HepG2 (cell line): ENCODE measurements at regions not wholly inside any gene's neighbourhood (a gene's known extent, or its start where the extent isn't known, plus 50 kb on each side); places are given as distances from the start of the nearest gene placed in this dataset.

Source experiments
- ATAC-seq: fragments of 200-7000 bp; cut with Tn5 transposase; 3 replicates; pipeline ENCODE4 v1.9.1; 2020; ENCODE audit warnings: mild to moderate bottlenecking, moderate library complexity
- BruUV-seq: library from RNA; stranded (reverse); fragments of 400-500 nt; replicated peaks from 2 replicates; lab custom pipeline; 2021; lab: Mats Ljungman, UMichigan
- CTCF ChIA-PET: fragments of 300-600 bp; formaldehyde crosslinking; extraction: SDS; loops from one replicate; lab custom pipeline; 2021; ENCODE audit warnings: low total read pairs, inconsistent platforms, low intra/inter-chr PET ratio; lab: Yijun Ruan, JAX
- POLR2A ChIA-PET: fragments of 350-600 bp; sonication (Branson Sonifier 250); formaldehyde crosslinking; loops from one replicate; lab custom pipeline; 2020; ENCODE audit warnings: antibody characterized with exemption, inconsistent platforms; lab: Yijun Ruan, JAX
- DNase-seq: peaks from one replicate; pipeline ENCODE4 v3.0.0-alpha.2; 2015; ENCODE audit warnings: low spot score
- FAIRE-seq: peaks from 3 replicates; lab custom pipeline; 2011; peaks lifted over from hg19 to GRCh38; lab: Jason Lieb, UNC
- H2AFZ ChIP-seq: one replicate; pipeline ENCODE4 v1.6.1; 2011; ENCODE audit warnings: low read length, inconsistent platforms
- H3K27ac ChIP-seq: fragments of 300-600 bp; 3 replicates; pipeline ENCODE4 v1.8.0; 2011; ENCODE audit warnings: mixed run types, mild to moderate bottlenecking, mixed read lengths, low read length, inconsistent platforms; ENCODE audit not compliant: insufficient read depth; ENCODE audit errors: extremely low read length
- H3K27me3 ChIP-seq, 2 experiments: fragments of 200-600 bp in 1 of 2; 2 replicates in 1 of 2; 3 replicates in 1 of 2; pipeline versions ENCODE4 v1.6.0 to v1.8.0; 2011; ENCODE audit warnings: low read length in 2 of 2, mild to moderate bottlenecking in 2 of 2, moderate library complexity in 2 of 2, inconsistent platforms in 1 of 2; ENCODE audit not compliant: insufficient read depth in 2 of 2, control insufficient read depth in 1 of 2
- H3K36me3 ChIP-seq, 2 experiments: fragments of 200-600 bp in 1 of 2; replicated peaks in 1 of 2; 2 replicates in 1 of 2; 3 replicates in 1 of 2; pipeline versions ENCODE4 v1.5.1 to v1.8.0; 2011; ENCODE audit warnings: low read length in 2 of 2, inconsistent platforms in 1 of 2; ENCODE audit not compliant: insufficient read depth in 2 of 2, control insufficient read depth in 1 of 2
- H3K4me1 ChIP-seq: 2 replicates; pipeline ENCODE4 v1.5.1; 2012; ENCODE audit warnings: low read length, inconsistent platforms; ENCODE audit not compliant: insufficient read depth
- H3K4me2 ChIP-seq: 2 replicates; pipeline ENCODE4 v1.6.0; 2011; ENCODE audit warnings: low read depth, low read length, inconsistent platforms
- H3K4me3 ChIP-seq, 3 experiments: fragments of 200-600 bp in 1 of 3; sonication (generic), shearing (Covaris generic) in 1 of 3; replicated peaks in 1 of 3; 2 replicates each; pipeline ENCODE4 v1.5.1; 2011 to 2016; ENCODE audit warnings: low read length in 3 of 3, inconsistent platforms in 2 of 3, low read depth in 2 of 3, mild to moderate bottlenecking in 2 of 3, control low read depth in 1 of 3, mixed read lengths in 1 of 3; ENCODE audit not compliant: insufficient read depth in 1 of 3
- H3K79me2 ChIP-seq: one replicate; pipeline ENCODE4 v1.6.1; 2011; ENCODE audit warnings: low read length, inconsistent platforms; ENCODE audit not compliant: insufficient read depth
- H3K9ac ChIP-seq: 2 replicates; pipeline ENCODE4 v1.6.0; 2011; ENCODE audit warnings: mild to moderate bottlenecking, low read depth, low read length, inconsistent platforms; ENCODE audit not compliant: insufficient read depth
- H3K9me3 ChIP-seq: 2 replicates; pipeline ENCODE4 v1.5.1; 2012; ENCODE audit warnings: mild to moderate bottlenecking, low read length
- H4K20me1 ChIP-seq: 2 replicates; pipeline ENCODE4 v1.6.0; 2011; ENCODE audit warnings: inconsistent platforms, mild to moderate bottlenecking, low read length, moderate library complexity; ENCODE audit not compliant: insufficient read depth
- AHR ChIP-seq: IDR thresholded peaks from 2 replicates; pipeline ENCODE4 v1.6.1; 2018; ENCODE audit warnings: missing genetic modification reagents, missing compliant biosample characterization
- MIER3 ChIP-seq: IDR thresholded peaks from 2 replicates; pipeline ENCODE4 v1.6.1; 2016; ENCODE audit warnings: missing compliant biosample characterization, borderline replicate concordance
- TEAD2 ChIP-seq: sonication (generic); formaldehyde crosslinking; IDR thresholded peaks from 2 replicates; pipeline ENCODE4 v1.9.0; 2021; ENCODE audit warnings: missing genetic modification reagents
- WGBS: methylation state at CpG from one replicate; pipeline ENCODE4 v1.1.6; 2017; ENCODE audit warnings: low lambda C conversion rate; 5-methylcytosine and 5-hydroxymethylcytosine counted together
- in situ Hi-C: cut with HindIII; loops from 2 replicates; pipeline ENCODE4 v1.10.0; 2017; ENCODE audit warnings: low pct_unique_long_range_greater_than_20kb; ENCODE audit not compliant: extremely low pct_ligation_motif_present
- intact Hi-C: fragments of 100-400 bp; cut with micrococcal nuclease; formaldehyde crosslinking; loops from one replicate; pipeline ENCODE4 v1.10.0; 2022; ENCODE audit not compliant: unreplicated experiment
- TF ChIP-seq, protein P1 (sequence below): sonication (generic); formaldehyde crosslinking; IDR thresholded peaks from 2 replicates; pipeline ENCODE4 v1.8.1; 2023; ENCODE audit warnings: mild to moderate bottlenecking, missing genetic modification reagents
- TF ChIP-seq, protein P2 (sequence below): IDR thresholded peaks from 2 replicates; pipeline ENCODE4 v1.6.1; 2012; ENCODE audit warnings: low read length, improper control_type of control experiment
- TF ChIP-seq, protein P3 (sequence below): sonication (generic); IDR thresholded peaks from 2 replicates; pipeline ENCODE4 v1.6.1; 2016; ENCODE audit warnings: low read depth, borderline replicate concordance

DNA sequence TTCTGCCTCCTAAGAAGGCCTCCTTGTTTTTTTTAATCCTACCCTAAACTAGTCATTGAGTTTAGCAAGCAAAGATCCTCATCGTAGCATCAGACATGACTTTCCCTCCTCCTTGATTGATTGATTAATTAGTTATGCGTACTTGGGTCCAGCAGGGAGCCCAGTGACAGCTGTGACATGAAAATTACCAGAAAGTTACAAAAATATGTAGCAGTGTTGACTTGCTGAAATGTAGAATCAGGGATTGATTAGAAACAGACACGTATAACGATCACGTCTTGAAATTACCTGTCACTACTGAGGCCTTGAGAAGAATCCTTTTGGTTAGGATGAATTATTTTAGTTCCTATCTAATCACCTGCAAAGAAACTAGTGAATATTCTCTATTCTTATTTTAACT is 167.4 kb upstream of the MPPED2 start:
- CTCF ChIA-PET = no interaction called here
- Histone ChIP-seq H3K79me2 (no peaks in the 10 kb centered on the region), H4K20me1 (no peaks in the 10 kb centered on the region), H3K9ac (no peak overlapping the region), H3K36me3 (no peaks in the 10 kb centered on the region)
- 45% methylated on average over 5 of the region's 5 CpGs for WGBS
- ATAC-seq = no peak
- TF ChIP-seq, protein P1, sequence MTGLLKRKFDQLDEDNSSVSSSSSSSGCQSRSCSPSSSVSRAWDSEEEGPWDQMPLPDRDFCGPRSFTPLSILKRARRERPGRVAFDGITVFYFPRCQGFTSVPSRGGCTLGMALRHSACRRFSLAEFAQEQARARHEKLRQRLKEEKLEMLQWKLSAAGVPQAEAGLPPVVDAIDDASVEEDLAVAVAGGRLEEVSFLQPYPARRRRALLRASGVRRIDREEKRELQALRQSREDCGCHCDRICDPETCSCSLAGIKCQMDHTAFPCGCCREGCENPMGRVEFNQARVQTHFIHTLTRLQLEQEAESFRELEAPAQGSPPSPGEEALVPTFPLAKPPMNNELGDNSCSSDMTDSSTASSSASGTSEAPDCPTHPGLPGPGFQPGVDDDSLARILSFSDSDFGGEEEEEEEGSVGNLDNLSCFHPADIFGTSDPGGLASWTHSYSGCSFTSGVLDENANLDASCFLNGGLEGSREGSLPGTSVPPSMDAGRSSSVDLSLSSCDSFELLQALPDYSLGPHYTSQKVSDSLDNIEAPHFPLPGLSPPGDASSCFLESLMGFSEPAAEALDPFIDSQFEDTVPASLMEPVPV (CRISPR knock-in tag) = no peak
- TF ChIP-seq, all 625 proteins: peak for 0
- Histone ChIP-seq H3K4me3 (no peak overlapping the region), H3K27ac (no peak overlapping the region), H3K4me2 (no peak overlapping the region), H3K9me3 (no peaks in the 10 kb centered on the region), H3K27me3 (no peaks in the 10 kb centered on the region), H2AFZ (no peak overlapping the region), H3K4me1 (no peaks in the 10 kb centered on the region)
- POLR2A ChIA-PET = no interaction called here
- no TSS peak for BruUV-seq
- DNase-seq (no peak), FAIRE-seq (no peak)
- intact Hi-C loops = no loop called here
- in situ Hi-C loops = no loop called here

DNA sequence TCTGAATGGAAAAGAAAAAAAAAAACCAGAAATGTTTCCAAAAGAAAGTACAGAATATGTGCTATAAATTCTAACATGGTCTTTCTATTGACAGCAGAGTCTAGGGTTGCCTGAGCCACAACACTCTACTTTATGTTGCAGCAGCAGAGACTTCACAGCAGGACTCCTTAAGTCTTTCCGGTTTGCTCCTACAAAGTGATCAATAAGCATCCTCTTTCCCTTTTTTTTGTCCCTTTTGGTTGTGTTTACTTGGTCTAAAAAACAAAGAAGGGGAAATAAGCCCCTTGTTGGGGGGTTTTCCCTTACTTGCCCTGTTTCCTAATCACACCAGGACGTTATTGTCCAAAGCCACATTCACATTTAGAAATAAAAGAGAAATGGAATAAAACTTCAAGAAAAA is 163.1 kb upstream of the MPPED2 start:
- in situ Hi-C loops (no loop called here), intact Hi-C loops (no loop called here)
- Histone ChIP-seq H3K4me1 (no peaks in the 10 kb centered on the region), H3K79me2 (no peaks in the 10 kb centered on the region), H3K9ac (no peak overlapping the region), H3K36me3 (no peaks in the 10 kb centered on the region), H3K4me3 (no peak overlapping the region), H3K9me3 (no peaks in the 10 kb centered on the region), H4K20me1 (no peaks in the 10 kb centered on the region), H3K27ac (no peak overlapping the region), H3K4me2 (no peak overlapping the region), H2AFZ (no peak overlapping the region), H3K27me3 (no peaks in the 10 kb centered on the region)
- POLR2A ChIA-PET = no interaction called here
- DNase-seq (no peak), FAIRE-seq (no peak), ATAC-seq (no peak)
- CTCF ChIA-PET = no interaction called here
- no TSS peak for BruUV-seq
- TF ChIP-seq TEAD2 (no peak), MIER3 (CRISPR knock-in tag) (no peak), AHR (no peak)
- TF ChIP-seq, protein P2, sequence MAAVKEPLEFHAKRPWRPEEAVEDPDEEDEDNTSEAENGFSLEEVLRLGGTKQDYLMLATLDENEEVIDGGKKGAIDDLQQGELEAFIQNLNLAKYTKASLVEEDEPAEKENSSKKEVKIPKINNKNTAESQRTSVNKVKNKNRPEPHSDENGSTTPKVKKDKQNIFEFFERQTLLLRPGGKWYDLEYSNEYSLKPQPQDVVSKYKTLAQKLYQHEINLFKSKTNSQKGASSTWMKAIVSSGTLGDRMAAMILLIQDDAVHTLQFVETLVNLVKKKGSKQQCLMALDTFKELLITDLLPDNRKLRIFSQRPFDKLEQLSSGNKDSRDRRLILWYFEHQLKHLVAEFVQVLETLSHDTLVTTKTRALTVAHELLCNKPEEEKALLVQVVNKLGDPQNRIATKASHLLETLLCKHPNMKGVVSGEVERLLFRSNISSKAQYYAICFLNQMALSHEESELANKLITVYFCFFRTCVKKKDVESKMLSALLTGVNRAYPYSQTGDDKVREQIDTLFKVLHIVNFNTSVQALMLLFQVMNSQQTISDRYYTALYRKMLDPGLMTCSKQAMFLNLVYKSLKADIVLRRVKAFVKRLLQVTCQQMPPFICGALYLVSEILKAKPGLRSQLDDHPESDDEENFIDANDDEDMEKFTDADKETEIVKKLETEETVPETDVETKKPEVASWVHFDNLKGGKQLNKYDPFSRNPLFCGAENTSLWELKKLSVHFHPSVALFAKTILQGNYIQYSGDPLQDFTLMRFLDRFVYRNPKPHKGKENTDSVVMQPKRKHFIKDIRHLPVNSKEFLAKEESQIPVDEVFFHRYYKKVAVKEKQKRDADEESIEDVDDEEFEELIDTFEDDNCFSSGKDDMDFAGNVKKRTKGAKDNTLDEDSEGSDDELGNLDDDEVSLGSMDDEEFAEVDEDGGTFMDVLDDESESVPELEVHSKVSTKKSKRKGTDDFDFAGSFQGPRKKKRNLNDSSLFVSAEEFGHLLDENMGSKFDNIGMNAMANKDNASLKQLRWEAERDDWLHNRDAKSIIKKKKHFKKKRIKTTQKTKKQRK = no peak
- TF ChIP-seq, protein P3, sequence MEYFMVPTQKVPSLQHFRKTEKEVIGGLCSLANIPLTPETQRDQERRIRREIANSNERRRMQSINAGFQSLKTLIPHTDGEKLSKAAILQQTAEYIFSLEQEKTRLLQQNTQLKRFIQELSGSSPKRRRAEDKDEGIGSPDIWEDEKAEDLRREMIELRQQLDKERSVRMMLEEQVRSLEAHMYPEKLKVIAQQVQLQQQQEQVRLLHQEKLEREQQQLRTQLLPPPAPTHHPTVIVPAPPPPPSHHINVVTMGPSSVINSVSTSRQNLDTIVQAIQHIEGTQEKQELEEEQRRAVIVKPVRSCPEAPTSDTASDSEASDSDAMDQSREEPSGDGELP = no peak
- 0% methylated on average over 2 of the region's 2 CpGs for WGBS
